DMS 273 (cell line): ENCODE measurements at regions not wholly inside any gene's neighbourhood (a gene's known extent, or its start where the extent isn't known, plus 50 kb on each side); places are given as distances from the start of the nearest gene placed in this dataset.

ENCODE experiments used
- DNase-seq: peaks from one replicate; lab custom pipeline; 2025; ENCODE audit not compliant: unreplicated experiment; lab: John Stamatoyannopoulos, UW

DNA sequence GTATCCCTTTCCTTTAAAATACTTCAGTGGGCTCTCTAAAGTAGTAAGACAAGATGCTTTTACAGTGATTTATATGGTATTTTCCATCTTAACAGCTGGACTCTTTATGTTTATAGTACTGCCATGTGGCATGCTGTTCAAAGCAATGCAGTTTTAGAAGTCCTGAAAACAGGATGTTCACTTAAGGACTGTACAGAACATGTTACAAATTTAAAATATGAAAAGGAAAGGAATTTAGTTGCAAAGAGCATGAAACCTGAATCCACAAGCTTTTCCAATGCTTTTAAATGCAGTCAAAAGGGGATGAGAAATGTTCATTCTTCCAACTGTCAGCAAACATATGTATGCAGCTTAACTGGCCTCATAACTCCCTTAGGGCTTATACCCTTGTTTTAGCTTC lies 580.2 kb downstream of the EFNA5 start:
- DNase-seq = peak; percentile 65

DNA sequence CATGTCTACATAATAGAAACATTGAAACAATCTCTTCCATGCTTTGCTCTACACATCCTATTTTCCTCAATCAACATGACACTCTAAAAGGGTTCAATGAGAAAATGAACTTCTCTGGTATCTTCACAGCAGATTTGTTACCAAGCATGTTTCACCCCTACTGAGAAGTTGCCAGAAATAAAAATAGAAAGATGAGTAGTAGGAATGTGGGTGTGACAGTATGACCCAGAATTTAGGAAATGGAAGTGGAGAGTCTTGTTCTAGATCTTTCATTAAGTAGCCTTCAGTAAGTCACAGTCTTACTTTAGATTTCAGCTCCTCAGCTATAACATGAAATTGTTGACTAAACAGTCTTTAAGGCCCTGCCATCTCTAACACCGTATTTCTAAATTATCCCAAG lies 581.8 kb downstream of the EFNA5 start:
- no peak for DNase-seq

DNA sequence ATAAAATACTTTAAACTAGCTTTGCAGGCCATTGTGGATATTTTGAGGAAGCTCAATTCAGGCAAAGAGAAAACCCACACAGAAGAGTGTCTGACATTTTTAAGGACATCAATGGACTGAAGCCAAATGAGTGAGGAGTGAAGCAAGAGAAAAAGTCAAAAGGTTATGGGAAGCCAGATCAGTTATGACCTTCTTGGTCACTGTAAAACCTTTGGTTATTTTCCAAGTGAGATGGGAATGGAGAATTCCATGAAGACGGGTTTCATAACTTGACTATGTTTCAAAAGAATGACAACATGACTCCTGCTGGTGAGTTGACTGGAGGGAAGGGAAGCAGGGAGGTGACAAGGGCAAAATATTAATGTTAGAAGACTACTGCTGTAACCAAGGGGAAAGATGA lies 585.2 kb downstream of the EFNA5 start:
- no peak for DNase-seq

DNA sequence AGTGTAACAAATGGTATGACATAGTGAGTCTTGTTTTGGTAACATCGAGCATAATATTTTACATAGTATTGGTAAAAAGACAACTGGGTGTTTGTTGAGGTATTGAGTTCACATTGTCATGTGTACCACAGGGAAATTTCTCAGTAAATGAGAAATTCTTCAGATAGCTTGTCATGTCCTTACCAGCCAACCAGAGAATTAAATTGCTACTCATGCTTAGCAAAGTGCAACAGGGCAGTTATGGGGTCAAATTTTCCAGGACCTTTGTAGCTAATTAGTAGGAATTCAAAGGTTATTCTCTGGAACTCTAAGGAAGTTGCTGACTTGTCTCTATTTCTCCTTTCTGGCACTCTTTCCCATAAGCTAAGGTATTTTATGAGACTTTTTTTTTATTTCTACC lies 595.7 kb downstream of the EFNA5 start:
- DNase-seq = no peak

DNA sequence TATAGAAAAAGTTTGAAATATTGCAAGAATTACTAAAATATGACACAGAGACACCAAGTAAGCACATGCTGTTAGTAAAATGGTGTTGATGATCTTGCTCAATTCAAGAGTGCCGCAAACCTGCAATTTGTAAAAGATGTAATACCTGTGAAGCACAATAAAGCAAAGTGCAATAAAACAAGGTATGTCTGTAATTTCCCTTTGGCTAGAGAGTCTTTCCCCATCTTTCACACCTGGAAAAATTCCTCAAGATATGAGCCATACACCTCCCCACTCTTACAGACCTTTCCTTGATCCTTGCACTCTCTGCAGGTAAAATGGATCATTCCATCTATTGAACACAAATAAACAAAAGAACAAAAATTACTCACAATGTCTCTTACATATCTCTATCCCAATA lies 597.8 kb downstream of the EFNA5 start:
- no peak for DNase-seq

DNA sequence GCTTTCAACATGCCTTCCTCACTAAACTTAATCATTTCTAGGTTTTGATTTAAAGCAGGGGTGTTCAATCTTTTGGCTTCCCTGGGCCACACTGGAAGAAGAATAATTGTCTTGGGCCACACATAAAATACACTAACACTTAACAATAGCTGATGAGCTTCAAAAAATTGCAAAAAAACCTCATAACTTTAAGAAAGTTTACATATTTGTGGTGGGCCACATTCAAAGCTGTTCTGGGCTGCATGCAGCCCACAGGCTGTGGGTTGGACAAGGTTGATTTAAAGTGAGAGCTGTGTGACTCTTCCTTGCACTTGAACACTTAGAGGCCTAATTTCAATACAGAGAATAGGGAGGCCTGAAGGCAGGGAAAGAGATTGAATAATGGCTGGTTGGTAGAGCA lies 598.3 kb downstream of the EFNA5 start:
- DNase-seq = no peak

DNA sequence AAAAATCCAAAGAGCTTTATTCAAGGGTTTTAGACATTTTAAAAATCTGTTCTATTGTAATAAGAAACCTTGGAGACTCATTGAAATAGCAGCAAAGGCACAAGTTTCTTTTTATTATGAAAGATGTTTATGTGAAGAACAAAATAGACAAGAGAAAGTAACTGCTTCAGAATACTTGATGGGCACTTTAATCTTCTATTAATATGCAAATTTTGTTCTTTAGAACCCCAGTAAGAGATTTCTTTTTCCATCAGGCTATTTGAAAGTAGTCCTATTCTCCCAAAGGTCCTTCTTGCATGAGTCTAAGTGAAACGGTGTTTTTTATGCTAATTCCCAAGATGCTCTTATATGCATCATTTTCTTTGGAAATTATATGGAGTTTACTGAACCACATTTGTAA lies 602.0 kb downstream of the EFNA5 start:
- no peak for DNase-seq

DNA sequence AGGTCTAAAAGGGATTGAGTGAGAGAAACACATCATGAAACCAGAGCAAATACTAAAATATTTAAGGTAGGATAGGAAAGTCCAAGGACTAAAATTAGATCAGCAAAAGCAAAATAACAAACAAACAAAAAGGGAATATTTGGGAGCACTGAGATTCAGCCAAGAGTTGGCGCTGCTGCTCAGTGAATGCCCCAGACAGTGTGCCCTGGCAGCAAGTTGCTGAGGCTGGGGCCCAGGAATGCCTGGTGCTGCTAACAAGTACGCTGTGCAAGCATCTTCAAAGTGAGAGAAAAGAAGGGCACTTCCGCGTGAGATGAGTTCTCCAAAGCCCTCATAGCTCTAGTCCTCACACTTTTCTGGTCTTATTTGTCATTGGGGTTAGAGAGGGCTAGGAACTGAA lies 603.3 kb downstream of the EFNA5 start:
- DNase-seq = no peak

DNA sequence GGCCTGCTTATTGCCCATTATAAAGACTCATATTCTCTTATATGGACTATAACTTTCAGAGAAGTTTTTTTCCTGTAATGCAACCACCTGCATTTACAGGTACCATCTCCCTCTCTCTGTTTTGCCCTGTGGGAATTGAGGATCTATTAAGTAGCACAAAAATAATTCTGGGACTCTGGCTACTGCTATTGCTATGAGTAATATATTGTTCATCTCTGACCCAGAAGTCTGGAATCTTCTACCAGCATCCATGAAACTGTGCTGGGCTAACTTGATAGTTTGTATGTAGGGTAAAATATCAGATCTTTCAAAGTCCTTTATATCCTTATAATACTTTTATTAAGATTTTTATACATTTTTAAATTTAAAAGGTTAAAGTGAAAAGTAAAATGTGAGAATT lies 607.2 kb downstream of the EFNA5 start:
- DNase-seq = no peak

DNA sequence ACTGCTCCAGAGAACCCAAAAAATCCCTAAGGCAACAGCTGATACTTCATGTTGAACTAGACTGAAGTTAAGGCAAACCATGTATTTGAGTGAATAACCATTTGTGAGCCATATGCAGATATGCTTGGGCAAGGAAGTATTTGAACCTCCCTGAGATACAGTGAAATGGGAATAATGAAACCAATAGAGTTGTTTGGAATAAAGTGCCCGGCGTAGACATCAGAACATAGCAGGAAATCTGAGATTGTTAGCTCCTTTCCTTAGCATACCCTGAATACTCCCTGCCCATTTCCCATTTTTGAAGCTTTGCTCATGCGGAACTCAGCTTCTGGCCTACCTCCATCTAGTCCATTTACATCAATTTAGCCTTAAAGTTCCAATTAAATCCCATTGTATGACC lies 611.9 kb downstream of the EFNA5 start:
- DNase-seq = no peak

DNA sequence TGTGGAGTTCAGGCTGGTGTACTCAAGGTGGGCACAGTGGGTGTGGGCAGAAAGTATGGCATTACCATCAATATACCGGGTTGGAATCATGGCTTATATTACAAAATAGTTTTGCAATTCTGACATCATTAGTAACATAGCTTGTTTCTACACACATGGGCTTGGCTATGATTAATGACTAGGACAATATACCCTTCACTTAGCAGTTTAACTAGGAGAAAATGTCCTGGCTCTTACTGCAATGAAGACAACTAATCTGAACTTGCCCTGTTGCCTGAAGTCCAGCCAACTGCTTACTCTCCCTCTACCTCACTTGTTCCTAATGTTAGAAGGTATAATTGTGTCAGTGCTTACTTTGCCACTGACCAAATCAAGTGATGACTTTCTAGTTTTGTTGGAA lies 612.5 kb downstream of the EFNA5 start:
- DNase-seq = no peak

DNA sequence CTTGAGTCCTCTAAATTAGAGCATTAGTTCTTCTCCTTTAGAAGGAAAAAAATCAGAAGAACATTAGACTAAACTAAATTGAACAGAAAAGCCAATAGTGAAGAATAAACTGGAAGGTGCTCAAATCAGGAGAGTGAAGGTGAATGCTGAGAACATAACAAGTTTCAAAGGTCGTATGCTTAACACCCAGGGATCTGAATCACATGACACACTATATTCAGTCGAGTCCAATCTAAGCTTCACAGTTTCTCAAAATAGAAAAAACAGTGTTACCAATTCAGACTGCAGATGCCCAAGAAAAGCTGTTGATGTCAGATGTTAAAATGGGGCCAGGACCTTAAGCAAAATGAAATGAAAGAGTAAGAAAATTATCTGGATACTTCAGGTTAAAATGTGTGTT lies 614.5 kb downstream of the EFNA5 start:
- DNase-seq = no peak

DNA sequence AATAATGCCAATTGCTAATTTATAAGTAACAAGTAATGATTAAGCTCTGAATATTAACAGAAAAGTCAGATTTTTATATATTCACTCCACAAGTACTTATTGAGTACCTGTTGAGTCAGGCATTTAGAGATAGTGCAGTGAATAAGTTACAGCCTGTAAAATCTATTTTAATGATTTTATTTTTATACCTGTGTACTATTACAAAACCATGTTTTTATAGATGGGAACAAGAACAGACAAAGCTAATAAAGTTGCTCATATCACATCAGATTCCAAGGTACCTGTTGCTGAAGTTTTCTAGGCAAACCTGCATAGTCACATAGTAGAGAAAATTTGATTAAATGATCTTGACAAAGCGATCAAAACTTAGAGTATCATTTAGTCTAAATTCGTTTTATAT lies 623.7 kb downstream of the EFNA5 start:
- no peak for DNase-seq

DNA sequence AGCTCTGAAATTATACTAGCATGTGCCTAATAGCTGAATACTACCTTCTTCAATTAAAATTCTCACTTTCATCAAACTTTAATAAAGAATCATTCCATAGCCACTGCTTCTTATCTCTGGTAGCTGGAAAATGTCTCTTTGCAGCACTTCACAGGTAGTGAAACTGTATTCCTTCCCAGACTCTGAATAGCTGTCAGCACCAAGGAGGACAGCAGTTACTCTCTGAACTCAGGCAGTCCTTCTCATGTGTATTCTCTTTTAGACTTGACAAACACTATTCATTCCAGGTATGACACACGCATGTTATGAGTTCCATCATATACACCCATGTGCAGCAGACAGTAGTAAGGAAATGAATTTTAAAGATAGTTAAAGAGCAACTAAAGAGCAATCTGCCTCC lies 627.1 kb downstream of the EFNA5 start:
- DNase-seq = no peak

DNA sequence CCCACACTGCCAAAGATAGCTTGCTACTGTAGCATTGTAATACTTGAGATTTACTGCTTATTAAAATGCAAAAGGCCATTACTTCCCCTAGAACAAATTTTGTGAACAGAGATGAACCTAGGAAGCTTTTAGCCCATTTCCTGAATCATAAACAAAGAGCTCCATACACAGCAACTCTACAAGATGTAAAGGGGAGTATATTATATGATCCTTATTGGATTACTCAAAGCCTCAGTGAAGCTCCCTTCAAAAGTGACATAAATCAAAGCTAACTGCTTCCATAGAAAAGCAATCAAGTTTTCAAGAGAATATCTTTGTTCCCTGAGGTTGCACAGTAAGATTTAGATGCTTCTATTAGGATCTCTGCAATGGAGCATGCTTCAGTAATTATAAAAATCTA lies 629.8 kb downstream of the EFNA5 start:
- DNase-seq = no peak

DNA sequence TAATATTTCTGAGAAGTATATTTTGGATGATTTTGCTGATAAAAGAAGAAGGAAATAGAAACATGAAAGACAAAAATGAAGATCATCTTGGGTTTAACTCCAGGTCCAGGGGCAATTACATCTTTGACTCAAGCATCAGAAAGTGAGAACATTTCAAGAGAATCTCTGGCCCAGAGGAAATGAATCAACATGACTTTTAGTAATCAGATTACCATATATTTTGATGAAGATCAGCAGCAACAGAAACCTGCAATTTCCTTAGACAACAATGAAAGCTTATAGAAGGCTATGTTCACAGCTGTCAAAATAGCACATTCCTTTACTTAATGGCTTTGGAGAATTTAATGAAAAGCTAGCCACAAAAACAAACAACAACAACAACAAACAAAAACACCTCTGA lies 638.1 kb downstream of the EFNA5 start:
- DNase-seq = no peak

DNA sequence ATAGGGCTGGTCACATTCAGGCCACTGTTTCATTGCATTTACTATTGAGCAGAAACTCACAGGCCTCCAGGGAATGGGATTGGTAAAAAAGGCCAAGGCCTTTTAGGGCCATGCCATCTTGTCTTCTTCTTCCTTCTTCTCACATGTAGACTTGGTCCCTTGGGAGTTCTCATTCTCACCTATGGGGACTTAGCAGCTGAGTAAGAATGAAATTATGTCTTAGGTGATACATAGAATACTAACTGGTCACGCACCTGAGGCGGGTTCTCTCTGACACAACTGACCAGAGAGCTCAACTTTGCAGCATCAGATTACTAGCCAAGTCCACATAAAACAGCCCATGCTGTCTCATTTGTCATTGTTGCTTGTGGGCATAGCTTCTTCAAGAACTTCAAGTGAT lies 641.8 kb downstream of the EFNA5 start:
- no peak for DNase-seq

DNA sequence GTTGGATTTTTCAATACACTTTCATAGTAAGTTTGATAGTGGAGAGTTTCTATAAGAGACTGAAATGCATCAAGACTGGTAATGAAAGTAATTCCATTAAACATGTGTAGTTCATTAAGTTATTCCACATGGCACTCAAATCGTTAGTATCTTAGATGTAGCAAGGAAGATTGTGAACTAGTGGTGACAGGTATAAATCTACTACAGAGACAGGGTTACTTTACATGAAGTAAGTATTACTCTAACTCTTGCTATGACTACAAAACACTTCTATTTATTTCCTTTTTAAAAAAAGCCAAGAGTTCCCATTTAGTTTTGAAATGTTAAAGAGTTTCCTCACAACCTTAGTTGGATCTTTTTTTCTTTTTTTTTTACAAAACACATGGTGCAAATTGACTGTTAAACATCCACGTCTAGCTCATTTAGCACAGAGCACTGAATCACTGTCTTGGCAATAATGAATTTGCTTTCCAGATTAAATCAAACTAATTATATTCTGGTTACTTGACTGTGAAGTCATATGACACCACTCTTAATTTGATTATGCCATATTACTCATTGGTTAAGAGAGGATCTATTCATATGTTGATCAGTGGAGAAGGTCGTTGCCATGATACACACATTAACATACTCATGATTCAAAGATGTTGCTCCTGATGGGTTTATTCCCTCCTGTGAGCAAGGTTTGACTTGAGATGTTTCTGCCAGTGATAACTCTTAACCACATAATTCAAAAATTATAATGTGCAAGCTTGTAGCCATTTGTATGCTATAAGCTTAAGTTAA lies 644.8 kb downstream of the EFNA5 start:
- no peak for DNase-seq

DNA sequence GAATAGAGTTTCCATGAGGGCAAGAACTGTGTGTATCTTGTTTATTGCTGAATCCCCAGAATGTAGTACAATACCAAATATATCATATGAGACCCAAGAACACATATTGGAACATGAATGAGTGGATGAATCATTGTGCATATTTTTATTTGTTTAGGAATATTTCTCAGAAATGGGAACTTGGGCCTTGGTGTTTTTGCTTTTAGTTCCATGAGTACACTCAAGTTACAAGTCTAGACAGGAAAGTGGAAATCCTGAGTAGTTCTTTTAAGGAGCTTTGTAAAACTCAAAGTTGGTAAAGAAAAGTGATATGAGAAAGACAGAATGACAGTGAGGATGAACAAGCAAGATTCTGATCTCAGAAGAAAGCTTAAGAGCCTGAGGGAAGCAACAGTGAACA lies 647.0 kb downstream of the EFNA5 start:
- DNase-seq = no peak

DNA sequence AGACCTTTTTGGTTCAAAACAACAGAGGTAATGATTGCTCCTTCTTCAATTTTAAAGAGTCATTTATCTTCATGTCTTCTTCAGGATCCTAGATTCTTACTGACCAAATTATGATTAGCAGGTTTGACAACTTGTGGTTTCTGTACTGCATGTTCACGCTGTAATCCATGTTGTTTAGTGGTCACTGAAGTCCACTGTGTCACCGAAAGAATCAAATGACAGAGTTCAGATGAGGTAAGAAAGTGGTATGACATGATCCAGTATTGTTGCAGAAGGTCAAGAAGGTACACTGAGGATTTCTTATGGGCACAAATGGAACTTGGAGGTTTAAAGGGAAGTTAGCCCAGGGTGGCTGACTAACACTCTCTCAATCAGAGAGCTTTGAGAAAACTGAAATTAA lies 649.2 kb downstream of the EFNA5 start:
- DNase-seq = no peak

DNA sequence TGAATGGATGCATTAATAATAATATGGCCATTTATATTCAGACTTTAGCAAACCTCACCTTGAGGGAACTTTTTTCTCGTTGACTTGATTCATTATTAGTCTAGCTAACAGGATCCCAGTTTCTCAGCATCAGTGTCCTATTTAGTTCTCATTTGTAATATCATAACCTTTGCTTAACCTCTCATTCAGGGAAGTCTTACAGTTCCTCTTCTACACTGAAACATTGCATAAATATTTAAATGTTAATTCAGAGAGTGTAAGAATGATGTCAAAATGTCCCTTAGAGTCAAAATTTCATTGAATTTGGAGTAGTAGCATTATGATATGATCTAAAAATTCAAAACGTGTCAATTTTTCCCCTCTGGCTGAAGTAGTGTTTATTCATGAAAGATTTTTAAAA lies 650.1 kb downstream of the EFNA5 start:
- no peak for DNase-seq

DNA sequence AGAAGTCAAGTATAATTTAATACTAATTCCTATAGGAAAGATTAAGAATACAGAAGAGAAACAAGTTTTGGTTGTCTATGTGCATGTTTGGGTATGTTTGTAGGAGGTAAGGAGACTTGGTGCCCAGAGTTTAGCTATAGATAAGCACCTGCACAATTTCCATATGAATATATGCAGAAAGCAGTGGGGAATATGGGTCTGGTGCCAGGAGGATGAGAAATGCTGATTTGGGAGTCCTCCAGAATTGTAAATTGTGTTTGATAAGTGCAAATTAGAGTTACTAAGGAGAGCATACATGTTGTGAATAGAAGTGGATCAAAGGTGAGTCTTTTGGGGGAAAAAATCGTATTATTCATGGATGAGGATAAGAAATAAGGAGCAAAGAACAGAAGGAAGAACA lies 653.1 kb downstream of the EFNA5 start:
- DNase-seq = no peak

DNA sequence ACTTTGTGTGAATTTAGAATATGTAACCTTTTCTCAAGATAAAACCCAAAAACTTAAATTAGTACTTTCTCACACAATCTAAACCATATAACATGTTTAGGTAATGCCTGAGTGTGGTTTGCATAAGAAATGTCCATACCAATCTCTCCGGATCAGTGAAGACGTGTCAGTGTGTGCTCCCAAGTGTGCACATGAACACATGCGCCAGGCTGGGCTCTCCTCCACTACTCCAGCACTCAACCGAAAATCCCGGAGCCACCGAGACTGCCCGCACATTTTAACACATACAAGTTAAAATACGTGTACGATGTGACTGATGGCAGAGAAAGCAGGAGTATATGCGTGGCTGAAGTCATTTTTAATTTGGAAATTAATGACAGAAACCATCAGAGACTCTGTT lies 658.4 kb downstream of the EFNA5 start:
- no peak for DNase-seq

DNA sequence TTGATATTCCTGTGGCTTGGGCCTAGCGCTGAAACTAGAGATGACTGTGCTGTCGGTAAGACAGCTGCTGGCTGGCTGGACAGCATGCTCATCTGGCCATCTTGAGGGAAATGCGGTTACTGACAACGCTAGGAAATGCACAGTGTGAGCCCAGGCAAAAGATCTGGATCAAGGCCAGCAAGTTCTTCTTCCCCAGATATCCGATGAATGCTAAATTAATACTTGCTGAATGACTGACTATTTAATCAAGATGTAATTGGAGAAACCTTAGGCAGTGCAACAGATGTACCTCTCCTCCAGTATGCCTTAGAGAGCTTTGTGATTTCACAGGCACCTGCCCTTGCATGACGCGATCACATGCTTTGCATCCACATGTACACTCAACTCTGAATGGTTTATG lies 659.1 kb downstream of the EFNA5 start:
- peak; percentile 77 for DNase-seq
